ENCODE measurements at regions not wholly inside any gene's neighbourhood (a gene's known extent, or its start where the extent isn't known, plus 50 kb on each side); places are given as distances from the start of the nearest gene placed in this dataset.

GRCh38 chr12:92540782-92541423 is 161.9 kb upstream of the PLEKHG7 start:
- no peak for DNase-seq
- CTCF ChIA-PET: interaction anchor here (0.7 to 1.1 kb wide), 3 partner anchors 12 to 38 kb away, joined by 3 read pairs; no protein-coding TSS in a partner anchor
- Mint-ChIP-seq H3K4me1 (ENCODE audit: low read depth) (peaks cover 57% of the 10 kb centered on the region), H3K36me3 (ENCODE audit: low read depth) (no peaks in the 10 kb centered on the region), H3K27ac (peak overlapping the region; percentile 97), H3K27me3 (ENCODE audit: low read depth) (no peaks in the 10 kb centered on the region), H3K9me3 (no peaks in the 10 kb centered on the region), H3K4me3 (no peak overlapping the region)
- intact Hi-C loops (cut with micrococcal nuclease): no loop called here

GRCh38 chr12:92539976-92540781 is 162.6 kb upstream of the PLEKHG7 start:
- H3K4me1 Mint-ChIP-seq (ENCODE audit: low read depth): peaks cover 58% of the 10 kb centered on the region
- H3K27me3 Mint-ChIP-seq (ENCODE audit: low read depth): no peaks in the 10 kb centered on the region
- CTCF ChIA-PET: interaction anchor here (0.6 to 1.3 kb wide), 4 partner anchors 13 to 141 kb away, joined by 3 read pairs; no protein-coding TSS in a partner anchor
- peaks cover 1% of the 10 kb centered on the region for H3K36me3 Mint-ChIP-seq (ENCODE audit: low read depth)
- peak; percentile 37 for DNase-seq
- no peaks in the 10 kb centered on the region for H3K9me3 Mint-ChIP-seq
- no peak overlapping the region for H3K4me3 Mint-ChIP-seq
- intact Hi-C loops (cut with micrococcal nuclease): loop anchor here (1.0 kb wide), 6 partner anchors 12 to 137 kb away; no protein-coding TSS in a partner anchor
- H3K27ac Mint-ChIP-seq: peak overlapping the region; percentile 97

GRCh38 chr12:92539110-92539749 is 163.6 kb upstream of the PLEKHG7 start:
- peaks cover 1% of the 10 kb centered on the region for H3K36me3 Mint-ChIP-seq (ENCODE audit: low read depth)
- peak; percentile 65 for DNase-seq
- peaks cover 56% of the 10 kb centered on the region for H3K4me1 Mint-ChIP-seq (ENCODE audit: low read depth)
- no peaks in the 10 kb centered on the region for H3K9me3 Mint-ChIP-seq
- CTCF ChIA-PET: interaction anchor here (1.3 kb wide), 1 partner anchor 140 kb away, joined by 3 read pairs; no protein-coding TSS in a partner anchor
- H3K27ac Mint-ChIP-seq: peak overlapping the region; percentile 97
- H3K27me3 Mint-ChIP-seq (ENCODE audit: low read depth): no peaks in the 10 kb centered on the region
- no peak overlapping the region for H3K4me3 Mint-ChIP-seq
- intact Hi-C loops (cut with micrococcal nuclease): loop anchor here (1.0 kb wide), 6 partner anchors 13 to 136 kb away; no protein-coding TSS in a partner anchor

DNA sequence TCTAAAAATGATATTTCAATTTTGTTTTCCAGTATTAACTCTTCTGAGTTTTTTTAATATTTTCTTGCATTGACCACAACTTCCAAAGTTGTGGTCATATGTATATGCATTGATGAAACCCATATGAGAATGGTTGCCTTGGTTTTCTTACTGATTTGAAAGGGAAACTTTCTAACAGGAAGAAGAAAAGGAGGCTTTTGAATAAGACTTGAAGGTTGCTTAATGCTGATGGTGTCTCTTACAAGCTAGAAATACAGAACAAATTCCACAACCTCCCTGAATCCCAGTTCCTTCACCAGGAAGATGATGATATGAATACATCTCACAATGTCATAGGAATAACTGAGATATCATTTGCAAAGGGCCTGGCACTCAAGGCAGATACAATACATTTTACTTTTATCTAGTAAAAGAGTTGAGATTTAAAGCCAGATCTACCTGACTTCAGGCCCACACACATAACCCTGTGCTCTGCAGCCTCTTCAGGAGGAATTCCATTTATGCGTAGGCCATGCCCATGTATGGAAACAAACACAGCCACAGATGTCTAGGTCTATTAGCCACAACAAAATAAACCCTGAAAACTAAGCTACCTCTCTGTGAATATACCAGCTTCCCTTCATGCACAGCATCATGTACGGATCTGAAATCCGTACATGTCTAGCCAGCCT is 165.4 kb upstream of the PLEKHG7 start:
- peak overlapping the region; percentile 97 for H3K27ac Mint-ChIP-seq
- peaks cover 3% of the 10 kb centered on the region for H3K9me3 Mint-ChIP-seq
- CTCF ChIA-PET: no interaction called here
- H3K4me3 Mint-ChIP-seq: no peak overlapping the region
- H3K27me3 Mint-ChIP-seq (ENCODE audit: low read depth): no peaks in the 10 kb centered on the region
- H3K4me1 Mint-ChIP-seq (ENCODE audit: low read depth): peaks cover 54% of the 10 kb centered on the region
- intact Hi-C loops (cut with micrococcal nuclease): no loop called here
- DNase-seq: no peak
- H3K36me3 Mint-ChIP-seq (ENCODE audit: low read depth): peaks cover 1% of the 10 kb centered on the region

DNA sequence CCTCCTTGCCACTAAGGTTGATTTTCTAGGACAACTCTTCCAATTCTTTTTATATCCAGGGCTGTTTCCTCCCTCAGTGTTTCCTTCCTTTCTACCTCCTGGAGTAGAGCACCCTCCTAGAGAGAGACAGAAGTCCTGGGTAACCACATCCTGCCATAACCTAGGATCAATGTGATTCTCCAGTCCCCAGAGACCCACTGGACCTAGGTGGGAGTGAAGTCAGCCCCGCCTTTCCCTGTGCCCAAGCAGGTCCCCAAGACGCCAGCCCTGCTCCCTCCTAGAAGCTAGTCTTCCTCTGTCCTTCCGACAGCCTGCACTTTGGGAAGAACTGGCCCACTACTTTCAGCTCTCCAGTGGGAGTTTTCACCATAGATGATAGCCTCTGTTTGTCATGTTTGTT is 166.8 kb upstream of the PLEKHG7 start:
- Mint-ChIP-seq H3K27me3 (ENCODE audit: low read depth) (no peaks in the 10 kb centered on the region), H3K27ac (no peak overlapping the region), H3K36me3 (ENCODE audit: low read depth) (peaks cover 1% of the 10 kb centered on the region), H3K4me3 (no peak overlapping the region), H3K4me1 (ENCODE audit: low read depth) (peaks cover 44% of the 10 kb centered on the region), H3K9me3 (peaks cover 3% of the 10 kb centered on the region)
- CTCF ChIA-PET: interaction anchor here (1.0 kb wide), 1 partner anchor 33 kb away, joined by 3 read pairs; no protein-coding TSS in a partner anchor
- no peak for DNase-seq
- intact Hi-C loops (cut with micrococcal nuclease): no loop called here

- H3K9me3 Mint-ChIP-seq: peaks cover 3% of the 10 kb centered on the region
- H3K4me3 Mint-ChIP-seq: no peak overlapping the region
- peaks cover 28% of the 10 kb centered on the region for H3K4me1 Mint-ChIP-seq (ENCODE audit: low read depth)
- H3K27ac Mint-ChIP-seq: no peak overlapping the region
- CTCF ChIA-PET: no interaction called here
- no peak for DNase-seq
- H3K27me3 Mint-ChIP-seq (ENCODE audit: low read depth): no peaks in the 10 kb centered on the region
- intact Hi-C loops (cut with micrococcal nuclease): no loop called here
- peaks cover 1% of the 10 kb centered on the region for H3K36me3 Mint-ChIP-seq (ENCODE audit: low read depth)
These were observed 169.4 kb upstream of the PLEKHG7 start for GRCh38 chr12:92533280-92533890.

DNA sequence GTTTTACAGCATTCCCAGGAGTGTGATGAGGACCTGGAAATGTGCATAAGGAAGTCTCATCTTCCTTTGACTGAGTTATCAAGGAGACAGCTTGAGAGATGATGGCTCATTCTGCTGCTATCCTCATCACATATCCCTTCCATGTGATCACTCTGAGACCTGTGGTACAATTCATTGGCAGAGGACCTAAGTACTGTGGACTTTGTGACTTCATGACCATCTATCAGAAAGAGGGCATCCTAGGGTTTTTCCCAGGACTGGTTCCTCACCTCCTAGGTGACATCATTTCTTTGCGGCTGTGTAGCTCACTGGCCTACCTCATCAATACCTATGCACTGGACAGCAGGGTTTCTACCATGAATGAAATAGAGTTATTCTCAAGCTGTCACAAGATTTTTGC is 172.1 kb upstream of the PLEKHG7 start:
- intact Hi-C loops (cut with micrococcal nuclease): no loop called here
- peaks cover 3% of the 10 kb centered on the region for H3K9me3 Mint-ChIP-seq
- no peak overlapping the region for H3K4me3 Mint-ChIP-seq
- CTCF ChIA-PET: interaction anchor here (1.4 kb wide), 1 partner anchor 26 kb away, joined by 3 read pairs; no protein-coding TSS in a partner anchor
- H3K27ac Mint-ChIP-seq: no peak overlapping the region
- H3K36me3 Mint-ChIP-seq (ENCODE audit: low read depth): no peaks in the 10 kb centered on the region
- no peaks in the 10 kb centered on the region for H3K27me3 Mint-ChIP-seq (ENCODE audit: low read depth)
- DNase-seq: no peak
- H3K4me1 Mint-ChIP-seq (ENCODE audit: low read depth): peaks cover 17% of the 10 kb centered on the region

DNA sequence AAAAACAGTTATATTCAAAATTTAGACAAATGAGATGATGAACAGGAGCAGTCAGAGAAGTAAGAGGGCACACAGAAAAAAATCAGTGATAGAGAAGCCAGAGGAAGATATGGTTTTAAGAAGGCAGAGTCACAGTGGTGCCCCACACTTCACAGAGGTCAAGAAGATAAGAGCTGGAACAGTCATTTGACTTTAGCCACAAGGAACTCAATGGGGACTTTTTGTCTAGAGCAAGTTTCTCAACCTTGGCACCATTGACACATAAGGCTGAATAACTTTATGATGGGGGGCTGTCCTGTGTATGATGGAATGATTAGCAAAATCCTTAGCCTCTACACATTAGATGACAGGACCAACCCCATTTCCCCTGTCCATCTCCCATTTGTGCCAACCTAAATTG is 172.8 kb upstream of the PLEKHG7 start:
- Mint-ChIP-seq H3K4me3 (no peak overlapping the region), H3K9me3 (peaks cover 3% of the 10 kb centered on the region), H3K4me1 (ENCODE audit: low read depth) (peaks cover 19% of the 10 kb centered on the region), H3K36me3 (ENCODE audit: low read depth) (no peaks in the 10 kb centered on the region), H3K27ac (no peak overlapping the region), H3K27me3 (ENCODE audit: low read depth) (no peaks in the 10 kb centered on the region)
- intact Hi-C loops (cut with micrococcal nuclease): no loop called here
- DNase-seq: no peak
- CTCF ChIA-PET: no interaction called here

DNA sequence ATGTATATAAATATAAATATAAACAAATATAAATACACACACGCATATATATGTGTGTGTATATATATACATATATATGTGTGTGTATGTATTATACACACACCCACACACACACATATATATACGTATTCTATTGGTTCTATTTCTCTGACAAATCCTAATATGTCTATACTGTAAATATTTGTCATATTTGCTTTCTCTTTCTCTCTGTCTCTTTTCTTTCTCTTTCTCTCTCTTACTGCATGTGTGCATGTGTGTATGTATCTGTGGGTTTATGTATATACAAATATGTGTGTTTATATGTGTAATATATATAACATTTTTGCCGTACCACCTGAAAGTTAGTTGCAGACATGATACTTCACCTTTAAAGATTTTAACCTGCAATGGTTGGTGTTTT is 174.2 kb upstream of the PLEKHG7 start:
- Mint-ChIP-seq H3K27me3 (ENCODE audit: low read depth) (no peaks in the 10 kb centered on the region), H3K36me3 (ENCODE audit: low read depth) (peaks cover 3% of the 10 kb centered on the region), H3K27ac (no peak overlapping the region), H3K9me3 (peaks cover 4% of the 10 kb centered on the region), H3K4me3 (no peak overlapping the region), H3K4me1 (ENCODE audit: low read depth) (peaks cover 19% of the 10 kb centered on the region)
- DNase-seq: no peak
- intact Hi-C loops (cut with micrococcal nuclease): no loop called here
- CTCF ChIA-PET: no interaction called here

DNA sequence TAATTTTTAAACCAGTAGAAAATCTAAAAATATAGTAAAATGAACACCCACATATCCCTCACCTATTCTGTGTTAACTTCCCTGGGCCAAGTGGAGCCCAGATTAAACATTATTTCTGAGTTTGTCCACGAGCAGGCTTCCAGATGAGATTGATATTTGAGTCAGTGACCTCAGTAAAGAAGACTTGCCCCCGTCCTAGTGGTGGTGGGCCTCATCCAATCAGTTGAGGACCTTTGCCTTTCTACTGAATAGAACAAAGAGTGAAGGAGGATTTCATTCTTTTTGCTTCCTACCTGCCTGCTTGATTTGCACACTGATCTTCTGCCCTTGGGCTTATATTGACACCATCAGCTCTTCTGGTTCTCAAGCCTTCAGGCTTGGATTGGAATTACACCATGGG is 174.7 kb upstream of the PLEKHG7 start:
- peaks cover 19% of the 10 kb centered on the region for H3K4me1 Mint-ChIP-seq (ENCODE audit: low read depth)
- no peak overlapping the region for H3K4me3 Mint-ChIP-seq
- H3K27ac Mint-ChIP-seq: no peak overlapping the region
- DNase-seq: no peak
- H3K36me3 Mint-ChIP-seq (ENCODE audit: low read depth): peaks cover 5% of the 10 kb centered on the region
- intact Hi-C loops (cut with micrococcal nuclease): no loop called here
- peaks cover 4% of the 10 kb centered on the region for H3K9me3 Mint-ChIP-seq
- H3K27me3 Mint-ChIP-seq (ENCODE audit: low read depth): no peaks in the 10 kb centered on the region
- CTCF ChIA-PET: no interaction called here

DNA sequence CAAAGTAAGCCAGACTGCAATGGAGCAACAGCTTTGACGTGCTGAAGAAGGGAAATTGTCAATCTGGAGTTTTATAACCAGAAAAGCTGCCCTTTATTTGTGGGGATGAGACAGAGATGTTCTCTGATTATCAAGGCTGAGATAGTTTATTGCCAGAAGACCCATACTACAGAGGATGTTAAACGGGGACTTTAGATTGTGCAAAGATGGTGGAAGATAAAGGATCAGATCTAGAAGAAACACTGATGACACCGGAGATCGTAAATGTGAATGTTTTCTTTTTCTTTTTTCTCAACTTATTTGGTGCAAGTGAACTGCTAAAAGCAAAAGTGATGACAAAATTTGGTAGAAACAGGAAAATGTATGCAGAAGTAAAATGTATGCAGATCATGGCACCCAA is 178.3 kb upstream of the PLEKHG7 start:
- H3K4me1 Mint-ChIP-seq (ENCODE audit: low read depth): peaks cover 24% of the 10 kb centered on the region
- intact Hi-C loops (cut with micrococcal nuclease): no loop called here
- H3K36me3 Mint-ChIP-seq (ENCODE audit: low read depth): peaks cover 5% of the 10 kb centered on the region
- H3K9me3 Mint-ChIP-seq: peaks cover 4% of the 10 kb centered on the region
- H3K27ac Mint-ChIP-seq: no peak overlapping the region
- CTCF ChIA-PET: no interaction called here
- no peak overlapping the region for H3K4me3 Mint-ChIP-seq
- no peak for DNase-seq
- H3K27me3 Mint-ChIP-seq (ENCODE audit: low read depth): no peaks in the 10 kb centered on the region

- no peak for DNase-seq
- intact Hi-C loops (cut with micrococcal nuclease): no loop called here
- Mint-ChIP-seq H3K4me1 (ENCODE audit: low read depth) (peaks cover 36% of the 10 kb centered on the region), H3K27me3 (ENCODE audit: low read depth) (no peaks in the 10 kb centered on the region), H3K27ac (no peak overlapping the region), H3K36me3 (ENCODE audit: low read depth) (peaks cover 7% of the 10 kb centered on the region), H3K9me3 (peaks cover 4% of the 10 kb centered on the region), H3K4me3 (no peak overlapping the region)
- CTCF ChIA-PET: no interaction called here
These were observed 182.3 kb upstream of the PLEKHG7 start for GRCh38 chr12:92520511-92520910.

Measured in activated naive CD4-positive, alpha-beta T cell treated with anti-CD3 and anti-CD28 coated beads for 36 hours (primary cell).